Liver (tissue), 3 donors: ENCODE measurements at regions not wholly inside any gene's neighbourhood (a gene's known extent, or its start where the extent isn't known, plus 50 kb on each side); places are given as distances from the start of the nearest gene placed in this dataset.

Source experiments
- ATF3 ChIP-seq: IDR thresholded peaks from 2 replicates; pipeline ENCODE4 v1.6.1; 2016; ENCODE audit warnings: antibody characterized with exemption
- EGR1 ChIP-seq, 2 donors: IDR thresholded peaks; 2 replicates each; pipeline ENCODE4 v1.6.1; 2016 to 2018; ENCODE audit warnings: antibody characterized with exemption in 2 of 2, low read depth in 2 of 2
- GABPA ChIP-seq, 2 donors: IDR thresholded peaks in 1 of 2; conservative IDR thresholded peaks in 1 of 2; 2 replicates each; pipeline ENCODE4 v1.6.1; 2016; ENCODE audit warnings: antibody characterized with exemption in 2 of 2, mild to moderate bottlenecking in 1 of 2, moderate library complexity in 1 of 2
- JUND ChIP-seq, 2 donors: IDR thresholded peaks; 2 replicates each; pipeline ENCODE4 v1.6.1; 2016; ENCODE audit warnings: antibody characterized with exemption in 2 of 2
- MAX ChIP-seq: IDR thresholded peaks from 2 replicates; pipeline ENCODE4 v1.6.1; 2016; ENCODE audit warnings: antibody characterized with exemption
- RAD21 ChIP-seq, 2 donors: IDR thresholded peaks; 2 replicates each; pipeline ENCODE4 v1.6.1; 2016; ENCODE audit warnings: antibody characterized with exemption in 2 of 2, mild to moderate bottlenecking in 2 of 2
- RXRA ChIP-seq, 2 donors: IDR thresholded peaks; 2 replicates each; pipeline ENCODE4 v1.6.1; 2017 to 2018; ENCODE audit warnings: antibody characterized with exemption in 2 of 2, mild to moderate bottlenecking in 1 of 2
- TAF1 ChIP-seq: conservative IDR thresholded peaks from 2 replicates; pipeline ENCODE4 v1.6.1; 2016; ENCODE audit warnings: antibody characterized with exemption, mild to moderate bottlenecking
- YY1 ChIP-seq: IDR thresholded peaks from 2 replicates; pipeline ENCODE4 v1.6.1; 2016; ENCODE audit warnings: antibody characterized with exemption, mild to moderate bottlenecking
- TF ChIP-seq, protein P1 (sequence below): fragments of 150-350 bp; IDR thresholded peaks from 2 replicates; pipeline ENCODE4 v1.5.1; 2017; ENCODE audit warnings: improper control_type of control experiment, low read depth, low read length; ENCODE audit not compliant: missing input control
- donor health status: healthy.
- donor health status: healthy.

- TF ChIP-seq MAX (no peak), TAF1 (no peak), RAD21 (IDR thresholded peaks at IDR 0.05) (no peak), GABPA (IDR thresholded peaks at IDR 0.05 in 1 of 2, conservative IDR thresholded peaks at IDR 0.05 in 1 of 2) (no peak), YY1 (no peak), EGR1 (IDR thresholded peaks at IDR 0.05; ENCODE audit: low read depth in 2 of 2) (no peak), RXRA (IDR thresholded peaks at IDR 0.05) (no peak), JUND (IDR thresholded peaks at IDR 0.05) (no peak), ATF3 (no peak)
- TF ChIP-seq, protein P1, sequence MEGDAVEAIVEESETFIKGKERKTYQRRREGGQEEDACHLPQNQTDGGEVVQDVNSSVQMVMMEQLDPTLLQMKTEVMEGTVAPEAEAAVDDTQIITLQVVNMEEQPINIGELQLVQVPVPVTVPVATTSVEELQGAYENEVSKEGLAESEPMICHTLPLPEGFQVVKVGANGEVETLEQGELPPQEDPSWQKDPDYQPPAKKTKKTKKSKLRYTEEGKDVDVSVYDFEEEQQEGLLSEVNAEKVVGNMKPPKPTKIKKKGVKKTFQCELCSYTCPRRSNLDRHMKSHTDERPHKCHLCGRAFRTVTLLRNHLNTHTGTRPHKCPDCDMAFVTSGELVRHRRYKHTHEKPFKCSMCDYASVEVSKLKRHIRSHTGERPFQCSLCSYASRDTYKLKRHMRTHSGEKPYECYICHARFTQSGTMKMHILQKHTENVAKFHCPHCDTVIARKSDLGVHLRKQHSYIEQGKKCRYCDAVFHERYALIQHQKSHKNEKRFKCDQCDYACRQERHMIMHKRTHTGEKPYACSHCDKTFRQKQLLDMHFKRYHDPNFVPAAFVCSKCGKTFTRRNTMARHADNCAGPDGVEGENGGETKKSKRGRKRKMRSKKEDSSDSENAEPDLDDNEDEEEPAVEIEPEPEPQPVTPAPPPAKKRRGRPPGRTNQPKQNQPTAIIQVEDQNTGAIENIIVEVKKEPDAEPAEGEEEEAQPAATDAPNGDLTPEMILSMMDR = no peak
These were observed 130.6 kb downstream of the CEP57L1 start for GRCh38 chr6:109225946-109226345.
